ENCODE measurements at regions not wholly inside any gene's neighbourhood (a gene's known extent, or its start where the extent isn't known, plus 50 kb on each side); places are given as distances from the start of the nearest gene placed in this dataset.

DNA sequence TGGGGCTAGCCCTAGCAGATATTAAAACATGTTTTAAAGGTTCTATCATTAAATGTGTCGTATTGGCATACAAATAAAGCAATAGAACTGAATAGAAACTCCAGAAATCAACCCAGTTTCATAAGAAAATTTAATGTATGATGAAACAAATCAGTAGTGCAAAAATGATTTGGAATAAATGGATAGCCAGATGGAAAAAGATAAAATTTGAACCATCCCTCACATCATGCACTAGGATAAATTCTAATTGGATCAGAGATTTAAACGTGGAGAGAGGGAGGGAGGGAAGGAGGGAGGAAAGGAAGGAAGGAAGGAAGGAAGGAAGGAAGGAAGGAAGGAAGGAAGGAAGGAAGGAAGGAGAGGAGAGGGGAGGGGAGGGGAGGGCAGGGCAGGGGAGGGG, 235.3 kb downstream of the SEC61B start:
- TF ChIP-seq EZH2 (IDR thresholded peaks at IDR 0.05; ENCODE audit: insufficient read depth, poor library complexity, severe bottlenecking) (no peak), EZH2phosphoT487 (IDR thresholded peaks at IDR 0.05; ENCODE audit: insufficient read depth, low read depth) (no peak)
